Ectodermal cell (in vitro differentiated cells): ENCODE measurements at regions not wholly inside any gene's neighbourhood (a gene's known extent, or its start where the extent isn't known, plus 50 kb on each side); places are given as distances from the start of the nearest gene placed in this dataset.

Experiments
- H3K27ac ChIP-seq: 2 replicates; pipeline ENCODE4 v1.7.0; 2013; ENCODE audit warnings: mild to moderate bottlenecking, low read depth, low read length; ENCODE audit not compliant: insufficient read depth, poor library complexity, severe bottlenecking
- H3K27me3 ChIP-seq: 2 replicates; pipeline ENCODE4 v1.7.0; 2013; ENCODE audit warnings: mild to moderate bottlenecking, low read length; ENCODE audit not compliant: insufficient read depth, control insufficient read depth, poor library complexity, severe bottlenecking
- H3K36me3 ChIP-seq: one replicate; pipeline ENCODE4 v1.7.0; 2013; ENCODE audit warnings: low read length; ENCODE audit not compliant: control insufficient read depth, insufficient read depth
- H3K4me1 ChIP-seq: one replicate; pipeline ENCODE4 v1.7.0; 2013; ENCODE audit warnings: low read length; ENCODE audit not compliant: control insufficient read depth, insufficient read depth
- H3K4me3 ChIP-seq: 2 replicates; pipeline ENCODE4 v1.7.0; 2013; ENCODE audit warnings: low read depth, low read length, control low read depth; ENCODE audit not compliant: insufficient read depth
- H3K9me3 ChIP-seq: 2 replicates; pipeline ENCODE4 v1.7.0; 2013; ENCODE audit warnings: mild to moderate bottlenecking, low read length, moderate library complexity; ENCODE audit not compliant: control insufficient read depth
- WGBS, 2 experiments: methylation state at CpG; one replicate each; pipeline ENCODE4 v1.1.7; 2013; ENCODE audit warnings: missing lambda C conversion rate in 2 of 2; 5-methylcytosine and 5-hydroxymethylcytosine counted together

GRCh38 chr11:104322696-104323095 is 158.7 kb upstream of the PDGFD start:
- H3K36me3 ChIP-seq = no peaks in the 10 kb centered on the region
- H3K4me1 ChIP-seq = no peaks in the 10 kb centered on the region
- H3K27me3 ChIP-seq = no peaks in the 10 kb centered on the region
- H3K9me3 ChIP-seq = no peaks in the 10 kb centered on the region
- H3K27ac ChIP-seq = no peak overlapping the region
- no peak overlapping the region for H3K4me3 ChIP-seq
- WGBS, 2 experiments = 83 to 85% methylated on average over 4 of the region's 4 CpGs

GRCh38 chr11:104320956-104321355 is 157.0 kb upstream of the PDGFD start:
- H3K9me3 ChIP-seq = no peaks in the 10 kb centered on the region

GRCh38 chr11:104320097-104320496 is 156.2 kb upstream of the PDGFD start:
- Histone ChIP-seq H3K4me1 (no peaks in the 10 kb centered on the region), H3K27me3 (no peaks in the 10 kb centered on the region), H3K36me3 (no peaks in the 10 kb centered on the region), H3K9me3 (no peaks in the 10 kb centered on the region), H3K27ac (no peak overlapping the region), H3K4me3 (no peak overlapping the region)

More at GRCh38 chr11:104320956-104321355, 157.0 kb upstream of the PDGFD start:
- no peaks in the 10 kb centered on the region for H3K36me3 ChIP-seq
- no peak overlapping the region for H3K4me3 ChIP-seq
- no peak overlapping the region for H3K27ac ChIP-seq
- 96 to 100% methylated on average over 1 of the region's 1 CpG for WGBS, 2 experiments
- H3K27me3 ChIP-seq = no peaks in the 10 kb centered on the region
- no peaks in the 10 kb centered on the region for H3K4me1 ChIP-seq

- H3K4me3 ChIP-seq = no peak overlapping the region
- H3K9me3 ChIP-seq = no peaks in the 10 kb centered on the region
- no peaks in the 10 kb centered on the region for H3K4me1 ChIP-seq
- H3K27ac ChIP-seq = no peak overlapping the region
- WGBS, 2 experiments = 90 to 92% methylated on average over 4 of the region's 4 CpGs
- H3K27me3 ChIP-seq = no peaks in the 10 kb centered on the region
- H3K36me3 ChIP-seq = no peaks in the 10 kb centered on the region
Observed at GRCh38 chr11:104319396-104319795, 155.4 kb upstream of the PDGFD start.

- Histone ChIP-seq H3K9me3 (no peaks in the 10 kb centered on the region), H3K27ac (no peak overlapping the region), H3K4me1 (no peaks in the 10 kb centered on the region), H3K4me3 (no peak overlapping the region), H3K27me3 (no peaks in the 10 kb centered on the region), H3K36me3 (no peaks in the 10 kb centered on the region)
- WGBS, 2 experiments = 86 to 100% methylated on average over 2 of the region's 2 CpGs
Observed at GRCh38 chr11:104306862-104307474, 143.0 kb upstream of the PDGFD start.

- no peak overlapping the region for H3K27ac ChIP-seq
- no peak overlapping the region for H3K4me3 ChIP-seq
- no peaks in the 10 kb centered on the region for H3K36me3 ChIP-seq
- no peaks in the 10 kb centered on the region for H3K4me1 ChIP-seq
- WGBS, 2 experiments = 87 to 94% methylated on average over 1 of the region's 1 CpG
- no peaks in the 10 kb centered on the region for H3K9me3 ChIP-seq
- H3K27me3 ChIP-seq = no peaks in the 10 kb centered on the region
Observed at GRCh38 chr11:104301776-104302175, 137.8 kb upstream of the PDGFD start.

GRCh38 chr11:104291646-104292045 is 127.7 kb upstream of the PDGFD start:
- no peak overlapping the region for H3K4me3 ChIP-seq
- no peaks in the 10 kb centered on the region for H3K36me3 ChIP-seq
- H3K9me3 ChIP-seq = no peaks in the 10 kb centered on the region
- 85 to 88% methylated on average over 2 of the region's 2 CpGs for WGBS, 2 experiments
- no peak overlapping the region for H3K27ac ChIP-seq
- H3K27me3 ChIP-seq = no peaks in the 10 kb centered on the region
- H3K4me1 ChIP-seq = no peaks in the 10 kb centered on the region

GRCh38 chr11:104286129-104286528 is 122.2 kb upstream of the PDGFD start:
- H3K4me3 ChIP-seq = no peak overlapping the region
- no peaks in the 10 kb centered on the region for H3K4me1 ChIP-seq
- WGBS, 2 experiments = 100% methylated on average over 1 of the region's 1 CpG; no CpG with 5 or more reads in 1 of the 2 experiments
- no peaks in the 10 kb centered on the region for H3K9me3 ChIP-seq
- H3K27ac ChIP-seq = no peak overlapping the region
- H3K36me3 ChIP-seq = no peaks in the 10 kb centered on the region
- H3K27me3 ChIP-seq = no peaks in the 10 kb centered on the region

GRCh38 chr11:104279587-104279986 is 115.6 kb upstream of the PDGFD start:
- Histone ChIP-seq H3K4me1 (no peaks in the 10 kb centered on the region), H3K4me3 (no peak overlapping the region)

GRCh38 chr11:104275992-104276391 is 112.0 kb upstream of the PDGFD start:
- Histone ChIP-seq H3K4me3 (no peak overlapping the region), H3K9me3 (no peaks in the 10 kb centered on the region), H3K36me3 (no peaks in the 10 kb centered on the region), H3K4me1 (no peaks in the 10 kb centered on the region), H3K27ac (no peak overlapping the region), H3K27me3 (no peaks in the 10 kb centered on the region)
- 80 to 89% methylated on average over 2 of the region's 2 CpGs for WGBS, 2 experiments

More at GRCh38 chr11:104279587-104279986, 115.6 kb upstream of the PDGFD start:
- no peaks in the 10 kb centered on the region for H3K27me3 ChIP-seq
- H3K9me3 ChIP-seq = no peaks in the 10 kb centered on the region
- H3K27ac ChIP-seq = no peak overlapping the region
- no peaks in the 10 kb centered on the region for H3K36me3 ChIP-seq

- no peak overlapping the region for H3K27ac ChIP-seq
- 91 to 93% methylated on average over 1 of the region's 2 CpGs for WGBS, 2 experiments
- H3K4me1 ChIP-seq = no peaks in the 10 kb centered on the region
- no peak overlapping the region for H3K4me3 ChIP-seq
- no peaks in the 10 kb centered on the region for H3K9me3 ChIP-seq
- H3K36me3 ChIP-seq = no peaks in the 10 kb centered on the region
- H3K27me3 ChIP-seq = no peaks in the 10 kb centered on the region
Observed at GRCh38 chr11:104260456-104260855, 96.5 kb upstream of the PDGFD start.
